K562 (cell line): ENCODE measurements at regions not wholly inside any gene's neighbourhood (a gene's known extent, or its start where the extent isn't known, plus 50 kb on each side); places are given as distances from the start of the nearest gene placed in this dataset.
A peak's percentile ranks its signal among the peaks of the same experiment; 100 is the strongest.
"Not testable (repeated sequence)": the region's sequence is repeated elsewhere in the genome, so short reads cannot be mapped to it uniquely, and the experiment has no call there.

Experiments used
- ATAC-seq: fragments of 200-7000 bp; cut with Tn5 transposase; 3 replicates; pipeline ENCODE4 v1.9.1; 2020; ENCODE audit warnings: moderate library complexity
- BruUV-seq: library from RNA; stranded (reverse); fragments of 400-500 nt; replicated peaks from 2 replicates; lab custom pipeline; 2021; lab: Mats Ljungman, UMichigan
- CTCF ChIA-PET: fragments of 300-600 bp; formaldehyde crosslinking; extraction: SDS; loops from one replicate; lab custom pipeline; 2021; ENCODE audit warnings: low intra/inter-chr PET ratio; lab: Yijun Ruan, JAX
- POLR2A ChIA-PET: fragments of 300-600, 350-650 bp; sonication (Branson Sonifier 250); formaldehyde crosslinking; extraction: SDS; loops from one replicate; lab custom pipeline; 2021; ENCODE audit warnings: antibody characterized with exemption, inconsistent platforms; lab: Yijun Ruan, JAX
- DNase-seq, 4 experiments: peaks; one replicate each; pipeline versions ENCODE4 v3.0.0 to v3.0.0-alpha.2; 2011 to 2018; ENCODE audit warnings: low spot score in 3 of 4, mixed read lengths in 3 of 4; ENCODE audit errors: extremely low read depth in 1 of 4
- FAIRE-seq: peaks from 2 replicates; lab custom pipeline; 2011; peaks lifted over from hg19 to GRCh38; lab: Jason Lieb, UNC
- H2AFZ ChIP-seq: 2 replicates; pipeline ENCODE4 v1.6.0; 2011; ENCODE audit warnings: low read depth, low read length, control low read depth, inconsistent platforms
- H3K27ac ChIP-seq: fragments of 200-600 bp; 3 replicates; pipeline ENCODE4 v1.8.0; 2011; ENCODE audit warnings: low read depth, mild to moderate bottlenecking, control low read depth, inconsistent platforms, low read length, moderate library complexity, mixed read lengths; ENCODE audit errors: extremely low read depth
- H3K27me3 ChIP-seq, 2 experiments: fragments of 300-600 bp in 1 of 2; 2 replicates in 1 of 2; 3 replicates in 1 of 2; pipeline versions ENCODE4 v1.6.0 to v1.8.0; 2011; ENCODE audit warnings: inconsistent platforms in 2 of 2, low read length in 2 of 2, mild to moderate bottlenecking in 1 of 2, mixed read lengths in 1 of 2, moderate library complexity in 1 of 2; ENCODE audit not compliant: control insufficient read depth in 2 of 2, insufficient read depth in 2 of 2
- H3K36me3 ChIP-seq: fragments of 300-600 bp; 3 replicates; pipeline ENCODE4 v1.8.0; 2011; ENCODE audit warnings: mild to moderate bottlenecking, low read length, inconsistent platforms; ENCODE audit not compliant: control insufficient read depth, insufficient read depth
- H3K4me1 ChIP-seq, 2 experiments: fragments of 200-600 bp in 1 of 2; replicated peaks in 1 of 2; 2 replicates in 1 of 2; 3 replicates in 1 of 2; pipeline versions ENCODE4 v1.5.1 to v1.8.0; 2011; ENCODE audit warnings: inconsistent platforms in 2 of 2, low read length in 2 of 2, mild to moderate bottlenecking in 1 of 2, mixed read lengths in 1 of 2, moderate library complexity in 1 of 2; ENCODE audit not compliant: control insufficient read depth in 2 of 2, insufficient read depth in 2 of 2
- H3K4me2 ChIP-seq: 2 replicates; pipeline ENCODE4 v1.6.1; 2011; ENCODE audit warnings: low read length, control low read depth, inconsistent platforms, mixed read lengths; ENCODE audit not compliant: insufficient read depth
- H3K4me3 ChIP-seq: fragments of 200-600 bp; sonication (generic), shearing (Covaris generic); 2 replicates; pipeline ENCODE4 v1.5.1; 2016; ENCODE audit warnings: control low read depth, inconsistent platforms
- H3K79me2 ChIP-seq: fragments of 200-600 bp; 3 replicates; pipeline ENCODE4 v1.8.0; 2011; ENCODE audit warnings: low read length, inconsistent platforms; ENCODE audit not compliant: control insufficient read depth, insufficient read depth
- H3K9ac ChIP-seq, 2 experiments: 2 replicates each; pipeline versions ENCODE4 v1.6.0 to v1.6.1; 2011; ENCODE audit warnings: low read depth in 2 of 2, low read length in 2 of 2, control low read depth in 1 of 2, inconsistent platforms in 1 of 2, mild to moderate bottlenecking in 1 of 2, mixed read lengths in 1 of 2; ENCODE audit not compliant: insufficient read depth in 1 of 2
- H3K9me1 ChIP-seq: one replicate; pipeline ENCODE4 v1.6.0; 2011; ENCODE audit warnings: inconsistent platforms, mild to moderate bottlenecking, low read length, moderate library complexity; ENCODE audit not compliant: control insufficient read depth, insufficient read depth
- H3K9me3 ChIP-seq: replicated peaks from 2 replicates; pipeline ENCODE4 v1.5.1; 2011; ENCODE audit warnings: low read depth, low read length, inconsistent platforms; ENCODE audit not compliant: control insufficient read depth, insufficient read depth
- H4K20me1 ChIP-seq: replicated peaks from 2 replicates; pipeline ENCODE4 v1.6.1; 2011; ENCODE audit warnings: low read length, inconsistent platforms, mixed read lengths; ENCODE audit not compliant: control insufficient read depth, insufficient read depth
- BDP1 ChIP-seq: IDR thresholded peaks from 3 replicates; pipeline ENCODE4 v1.6.1; 2011; ENCODE audit not compliant: insufficient read length, insufficient read depth
- ESRRA ChIP-seq: fragments of 450-650 bp; IDR thresholded peaks from 2 replicates; pipeline ENCODE4 v1.6.1; 2014; ENCODE audit warnings: low read depth, mild to moderate bottlenecking, moderate library complexity, borderline replicate concordance
- ETS2 ChIP-seq: IDR thresholded peaks from 2 replicates; pipeline ENCODE4 v1.6.1; 2016; ENCODE audit warnings: borderline replicate concordance, missing genetic modification characterization, mild to moderate bottlenecking, moderate library complexity, missing compliant biosample characterization; ENCODE audit not compliant: poor library complexity, severe bottlenecking
- FOS ChIP-seq: IDR thresholded peaks from 3 replicates; pipeline ENCODE4 v1.6.1; 2011; ENCODE audit not compliant: insufficient read length; ENCODE audit errors: extremely low read depth
- GTF2E2 ChIP-seq: fragments of 200-800 bp; sonication (Bioruptor generic); IDR thresholded peaks from 2 replicates; pipeline ENCODE4 v1.6.1; 2016; ENCODE audit warnings: missing genetic modification characterization, missing compliant biosample characterization
- MECOM ChIP-seq: fragments of 250-450 bp; sonication (Bioruptor Pico); IDR thresholded peaks from 2 replicates; pipeline ENCODE4 v1.8.0; 2022; ENCODE audit warnings: inconsistent platforms
- PCBP1 ChIP-seq: fragments of 200-400 bp; formaldehyde crosslinking; IDR thresholded peaks from 2 replicates; pipeline ENCODE4 v1.6.1; 2018; ENCODE audit warnings: mild to moderate bottlenecking, low read depth, low read length; ENCODE audit not compliant: poor library complexity, severe bottlenecking
- PTRF ChIP-seq: fragments of 450-650 bp; IDR thresholded peaks from 2 replicates; pipeline ENCODE4 v1.6.1; 2016; ENCODE audit warnings: mild to moderate bottlenecking, missing genetic modification characterization, missing compliant biosample characterization
- SRSF9 ChIP-seq: fragments of 200-400 bp; formaldehyde crosslinking; IDR thresholded peaks from 2 replicates; pipeline ENCODE4 v1.6.1; 2017; ENCODE audit warnings: low read depth, low read length, borderline replicate concordance
- TSC22D4 ChIP-seq: fragments of 450-650 bp; IDR thresholded peaks from 2 replicates; pipeline ENCODE4 v1.6.1; 2016; ENCODE audit warnings: missing genetic modification characterization, missing biosample characterization, control low read depth
- YY1 ChIP-seq, 3 experiments: IDR thresholded peaks; 2 replicates each; pipeline ENCODE4 v1.6.1; 2011; ENCODE audit warnings: low read length in 2 of 3, mild to moderate bottlenecking in 2 of 3, moderate library complexity in 2 of 3, borderline replicate concordance in 1 of 3, control low read depth in 1 of 3, low read depth in 1 of 3; ENCODE audit not compliant: insufficient read depth in 3 of 3, insufficient replicate concordance in 2 of 3, control insufficient read depth in 1 of 3, insufficient read length in 1 of 3; ENCODE audit errors: extremely low read depth in 1 of 3
- ZKSCAN8 ChIP-seq: fragments of 200-800 bp; sonication (Bioruptor generic); IDR thresholded peaks from 2 replicates; pipeline ENCODE4 v1.6.1; 2016; ENCODE audit warnings: missing genetic modification characterization, missing compliant biosample characterization
- ZNF146 ChIP-seq: IDR thresholded peaks from one replicate; pipeline ENCODE4 v1.6.1; 2018; ENCODE audit warnings: missing compliant biosample characterization; ENCODE audit not compliant: unreplicated experiment
- ZNF347 ChIP-seq: fragments of 450-650 bp; formaldehyde crosslinking; IDR thresholded peaks from 2 replicates; pipeline ENCODE4 v1.4.0; 2020; ENCODE audit warnings: low read depth, mild to moderate bottlenecking, moderate library complexity
- ZNF695 ChIP-seq: fragments of 450-650 bp; formaldehyde crosslinking; IDR thresholded peaks from 2 replicates; pipeline ENCODE4 v1.4.0; 2020; ENCODE audit warnings: mild to moderate bottlenecking, moderate library complexity
- WGBS: fragments of 100-300 bp; shearing (Covaris generic); methylation state at CpG from one replicate; pipeline ENCODE4 v1.1.6; 2016; ENCODE audit warnings: low coverage, mixed read lengths; ENCODE audit not compliant: insufficient coverage; ENCODE audit errors: missing lambda C conversion rate; 5-methylcytosine and 5-hydroxymethylcytosine counted together
- in situ Hi-C: fragments of 300-500 bp; cut with MboI; formaldehyde crosslinking; loops from 4 replicates; pipeline ENCODE4 v1.15.0; 2018; ENCODE audit warnings: inconsistent platforms, mixed read lengths
- intact Hi-C: fragments of 100-400 bp; cut with micrococcal nuclease; formaldehyde crosslinking; loops from 2 replicates; pipeline ENCODE4 v1.14.2; 2022
- TF ChIP-seq, protein P1 (sequence below): sonication (generic); formaldehyde crosslinking; IDR thresholded peaks from 2 replicates; pipeline ENCODE4 v1.8.0; 2022; ENCODE audit warnings: missing genetic modification reagents, mild to moderate bottlenecking, moderate library complexity, borderline replicate concordance

DNA sequence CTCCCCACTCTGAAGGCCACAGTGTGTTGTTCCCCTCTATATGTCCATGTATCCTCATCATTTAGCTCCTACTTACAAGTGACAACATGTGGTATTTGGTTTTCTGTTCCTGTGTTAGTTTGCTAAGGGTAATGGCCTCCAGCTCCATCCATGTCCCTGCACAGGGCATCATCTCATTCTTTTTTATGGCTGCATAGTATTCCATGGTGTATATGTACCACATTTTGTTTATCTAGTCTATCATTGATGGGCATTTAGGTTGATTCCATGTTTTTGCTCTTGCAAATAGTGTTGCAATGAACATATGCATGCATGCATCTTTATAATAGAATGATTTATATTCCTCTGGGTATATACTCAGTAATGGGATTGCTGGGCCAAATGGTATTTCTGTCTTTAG lies 135.8 kb upstream of the ELL2 start:
- POLR2A ChIA-PET, result interaction anchor here (0.6 to 0.7 kb wide), 2 partner anchors 220 to 451 kb away, joined by 3 to 4 read pairs; partner anchors contain the start of gene RFESD
- intact Hi-C loops, CTCF ChIA-PET, H4K20me1 ChIP-seq, DNase-seq, H3K4me2 ChIP-seq, in situ Hi-C loops, H3K4me3 ChIP-seq, BruUV-seq, H3K9me1 ChIP-seq, H3K79me2 ChIP-seq, H3K9me3 ChIP-seq, H3K9ac ChIP-seq, ATAC-seq, H3K36me3 ChIP-seq, H3K4me1 ChIP-seq, H3K27ac ChIP-seq, FAIRE-seq, H2AFZ ChIP-seq: not testable (repeated sequence)
- H3K27me3 ChIP-seq, result peaks cover 0 to 12% of the 10 kb centered on the region in 2 experiments; a peak in 2 of 5 replicates
- peak; percentile 61 for TF ChIP-seq ZNF146

DNA sequence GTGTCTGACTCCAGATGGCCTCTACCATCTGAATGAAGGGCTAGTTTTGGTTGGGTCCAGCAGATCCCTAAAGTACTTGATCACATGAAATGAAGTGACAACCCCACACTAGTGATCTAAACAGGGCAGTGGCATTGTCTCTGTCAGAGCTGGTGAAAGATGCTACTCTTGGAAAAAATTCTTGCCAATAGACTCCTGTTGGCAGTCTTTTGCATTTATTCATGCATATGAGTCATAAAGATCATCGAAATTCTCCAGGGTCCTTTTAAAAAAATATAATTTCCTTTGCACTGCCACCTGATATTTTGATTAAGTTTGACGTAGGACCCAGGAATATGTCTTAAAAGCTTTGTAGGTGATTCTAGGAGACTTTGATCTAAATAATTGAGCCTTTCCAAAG lies 135.1 kb upstream of the ELL2 start:
- FAIRE-seq, result no peak
- Histone ChIP-seq H2AFZ (no peak overlapping the region), H3K27me3 (peaks cover 0 to 4% of the 10 kb centered on the region in 2 experiments; a peak in 1 of 5 replicates), H3K9ac (no peak overlapping the region), H4K20me1 (no peaks in the 10 kb centered on the region), H3K4me1 (no peaks in the 10 kb centered on the region), H3K36me3 (no peaks in the 10 kb centered on the region), H3K9me3 (no peaks in the 10 kb centered on the region), H3K27ac (no peak overlapping the region), H3K9me1 (no peaks in the 10 kb centered on the region), H3K4me2 (no peak overlapping the region), H3K4me3 (no peak overlapping the region), H3K79me2 (no peaks in the 10 kb centered on the region)
- 0% methylated on average over 2 of the region's 2 CpGs for WGBS
- ChIA-PET CTCF (no interaction called here), POLR2A (interaction anchor here (0.7 kb wide), 2 partner anchors 23 to 219 kb away, joined by 3 read pairs; no protein-coding TSS in a partner anchor)
- no TSS peak for BruUV-seq
- DNase-seq, result no peak
- in situ Hi-C loops, result no loop called here
- intact Hi-C loops, result no loop called here
- ATAC-seq, result no peak
- no peak for TF ChIP-seq ESRRA
- no peak for TF ChIP-seq ZKSCAN8 (CRISPR knock-in tag)
- no peak for TF ChIP-seq GTF2E2
- TF ChIP-seq ZNF695 (CRISPR knock-in tag), result no peak
- no peak for TF ChIP-seq MECOM (CRISPR knock-in tag)
- no peak for TF ChIP-seq TSC22D4 (tag)
- no peak for TF ChIP-seq ETS2 (tag)
- TF ChIP-seq SRSF9, result no peak
- no peak for TF ChIP-seq PTRF
- TF ChIP-seq ZNF347, result no peak
- no peak for TF ChIP-seq FOS
- no peak for TF ChIP-seq PCBP1
- no peak for TF ChIP-seq YY1 (IDR thresholded peaks at IDR 0.05; ENCODE audit: borderline replicate concordance in 1 of 3, control insufficient read depth in 1 of 3, extremely low read depth in 1 of 3, insufficient read depth in 3 of 3, insufficient read length in 1 of 3, insufficient replicate concordance in 2 of 3, low read depth in 1 of 3, low read length in 2 of 3)
- TF ChIP-seq BDP1, result no peak
- TF ChIP-seq, protein P1, sequence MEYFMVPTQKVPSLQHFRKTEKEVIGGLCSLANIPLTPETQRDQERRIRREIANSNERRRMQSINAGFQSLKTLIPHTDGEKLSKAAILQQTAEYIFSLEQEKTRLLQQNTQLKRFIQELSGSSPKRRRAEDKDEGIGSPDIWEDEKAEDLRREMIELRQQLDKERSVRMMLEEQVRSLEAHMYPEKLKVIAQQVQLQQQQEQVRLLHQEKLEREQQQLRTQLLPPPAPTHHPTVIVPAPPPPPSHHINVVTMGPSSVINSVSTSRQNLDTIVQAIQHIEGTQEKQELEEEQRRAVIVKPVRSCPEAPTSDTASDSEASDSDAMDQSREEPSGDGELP (CRISPR knock-in tag), result no peak
